Forelimb muscle (tissue), 1 donor: ENCODE measurements at regions not wholly inside any gene's neighbourhood (a gene's known extent, or its start where the extent isn't known, plus 50 kb on each side); places are given as distances from the start of the nearest gene placed in this dataset.

Experiments used
- DNase-seq: peaks from one replicate; pipeline ENCODE4 v3.0.0-alpha.2; 2013; ENCODE audit warnings: low read depth

DNA sequence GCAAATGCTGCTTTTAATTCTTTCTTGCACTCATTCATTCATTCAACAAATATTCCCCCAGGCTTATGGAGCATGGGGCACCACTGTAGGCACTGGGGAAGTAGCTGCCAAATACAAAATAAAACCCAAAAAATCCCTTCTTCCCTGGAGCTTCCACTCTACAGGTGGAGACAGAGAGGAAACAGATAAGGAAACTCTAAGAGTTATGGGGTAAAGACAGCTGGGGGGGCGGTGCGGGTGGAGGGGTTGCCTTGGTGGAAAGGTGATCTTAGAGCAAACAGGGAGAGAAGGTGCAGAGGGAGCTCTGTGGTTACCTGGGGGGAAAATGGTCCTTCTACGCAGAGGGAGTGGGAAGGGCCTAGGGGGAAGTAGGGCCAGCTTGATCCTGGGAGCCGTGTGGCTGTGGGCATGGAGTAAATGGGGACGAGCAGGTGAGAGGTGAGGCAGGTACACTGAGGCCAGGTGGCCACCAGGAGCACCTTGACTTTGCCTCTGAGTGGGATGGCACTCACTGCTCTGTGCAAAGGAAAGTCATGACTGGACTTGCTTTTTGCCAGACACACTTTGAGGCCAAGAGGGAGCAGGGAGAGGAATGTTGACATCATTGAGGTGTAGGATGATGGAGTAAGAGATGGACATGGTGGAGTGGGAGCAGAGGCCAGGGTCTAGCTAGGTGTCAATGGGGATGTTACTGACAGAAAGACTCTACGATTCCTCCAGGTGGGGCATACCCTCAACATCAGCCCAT, 152.0 kb downstream of the ETS2 start:
- no peak for DNase-seq

DNA sequence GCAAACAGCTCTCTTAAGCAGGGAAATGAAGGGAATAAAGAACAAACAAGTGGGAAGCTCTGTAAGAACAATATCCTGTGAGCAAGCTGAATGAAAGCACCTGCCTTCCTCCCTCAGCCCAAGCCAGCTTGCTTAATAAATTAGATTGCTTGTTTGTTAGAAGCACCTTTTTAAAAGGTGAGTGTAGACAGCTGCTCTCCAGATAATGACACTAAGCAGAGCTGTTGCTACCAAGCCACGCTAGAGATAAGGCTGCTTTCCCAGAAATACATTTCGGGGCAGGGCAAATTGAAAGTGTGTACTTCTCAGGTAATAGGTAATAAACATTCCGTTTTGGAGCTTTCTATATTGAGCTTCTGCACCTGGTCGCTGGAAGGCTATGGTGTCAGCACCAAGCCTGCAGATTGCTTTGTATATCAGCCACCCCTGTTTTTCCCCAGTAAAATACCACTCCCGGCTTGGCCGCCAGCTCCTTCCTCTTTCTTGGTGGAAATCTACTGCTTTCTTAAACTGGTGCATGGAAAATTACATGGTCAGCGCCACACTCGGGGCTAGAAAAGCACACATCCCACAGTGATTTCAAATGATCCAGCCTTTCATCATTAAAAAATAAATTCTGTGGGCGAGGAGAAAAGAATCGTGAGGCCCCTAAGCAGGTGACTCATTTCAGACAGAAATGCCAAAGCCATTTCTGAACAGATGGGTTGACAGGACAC, 151.3 kb downstream of the ETS2 start:
- DNase-seq: no peak

DNA sequence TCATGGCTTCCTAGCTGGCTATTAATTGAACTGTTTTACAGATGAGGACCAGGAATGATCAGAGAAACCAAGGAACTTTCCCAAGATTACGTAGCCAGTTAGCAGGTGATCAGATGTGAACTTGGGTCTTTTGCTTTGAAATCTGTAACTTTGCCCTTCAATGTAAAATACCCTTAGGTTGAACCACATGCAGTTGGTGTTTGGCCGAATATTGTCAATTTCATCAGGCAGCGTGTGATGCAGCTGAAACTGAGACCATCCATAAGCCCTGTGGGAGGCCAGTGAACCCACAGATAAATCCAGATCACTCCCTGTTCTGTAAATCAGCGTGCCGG, 150.8 kb downstream of the ETS2 start:
- DNase-seq: no peak

DNA sequence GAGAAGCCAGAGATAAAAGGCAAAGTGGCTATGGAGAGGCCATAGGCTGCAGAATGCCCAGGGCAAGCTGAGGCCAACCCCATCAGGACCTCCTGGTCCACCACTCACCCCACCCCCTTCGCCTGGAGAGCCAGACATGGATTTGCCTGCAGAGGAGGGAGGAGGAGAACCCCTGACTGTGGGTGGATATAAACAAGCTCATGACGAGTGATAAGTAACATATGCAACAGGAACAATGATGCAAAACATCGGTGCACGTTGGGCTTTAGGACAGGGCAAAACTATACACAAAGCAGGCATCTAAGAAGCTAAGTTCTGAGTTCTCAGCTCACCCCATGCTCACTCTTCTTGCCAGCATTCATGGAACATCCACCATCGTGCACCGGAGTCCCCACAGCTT, 150.3 kb downstream of the ETS2 start:
- no peak for DNase-seq

DNA sequence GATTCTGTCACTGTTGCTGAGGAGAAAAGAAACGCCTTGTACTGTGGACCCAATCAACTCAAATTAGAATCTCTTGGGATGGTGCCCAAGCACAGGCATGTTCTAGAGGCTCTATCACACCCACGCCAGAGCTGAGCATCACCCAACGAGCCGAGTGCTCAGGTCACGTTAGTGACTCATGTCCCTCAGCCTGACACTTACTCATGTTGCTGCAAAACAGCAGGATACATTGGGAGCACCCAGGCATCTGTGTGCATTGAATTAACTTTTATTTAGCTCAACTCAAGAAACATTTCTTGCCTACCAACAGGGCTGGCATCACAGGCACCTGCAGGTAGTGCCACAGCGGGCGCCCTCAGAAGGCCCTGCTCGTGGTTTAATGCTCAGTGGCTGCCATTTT, 149.8 kb downstream of the ETS2 start:
- no peak for DNase-seq

DNA sequence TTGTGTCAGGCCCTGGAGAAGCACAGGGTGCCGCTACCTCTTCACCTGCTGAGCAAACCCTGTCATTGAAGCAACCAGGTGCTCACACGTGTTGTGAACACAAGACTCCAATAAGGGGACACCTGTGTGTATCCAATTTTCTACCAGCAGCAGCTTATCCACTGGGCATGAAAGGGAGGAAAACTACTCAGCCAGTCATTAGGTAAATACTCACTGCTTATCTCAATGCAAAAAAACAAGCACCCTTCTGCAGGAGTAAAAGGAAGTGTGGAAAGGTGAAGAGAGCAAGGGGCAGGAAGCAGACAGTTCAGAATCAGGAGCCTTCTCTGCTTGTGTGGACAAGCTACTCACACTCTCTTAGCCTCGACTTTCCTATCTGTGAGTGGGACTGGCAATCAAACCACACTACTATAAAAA, 148.9 kb downstream of the ETS2 start:
- DNase-seq: no peak

DNA sequence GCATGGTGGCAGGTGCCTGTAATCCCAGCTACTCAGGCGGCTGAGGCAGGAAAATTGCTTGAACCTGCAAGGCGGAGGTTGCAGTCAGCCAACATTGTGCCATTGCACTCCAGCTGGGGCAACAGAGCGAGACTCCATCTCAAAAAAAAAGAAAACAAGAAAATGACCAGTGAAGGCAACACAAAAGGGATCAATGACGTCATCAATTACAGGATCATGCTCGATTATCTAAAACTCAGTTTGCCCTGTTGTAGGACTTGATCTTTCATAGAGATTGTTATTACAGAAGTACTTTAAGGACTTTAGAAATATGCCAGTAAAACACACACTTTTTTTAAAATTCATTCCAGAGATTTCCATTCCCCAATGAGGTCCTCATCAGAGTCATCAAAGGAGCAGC, 147.8 kb downstream of the ETS2 start:
- no peak for DNase-seq

DNA sequence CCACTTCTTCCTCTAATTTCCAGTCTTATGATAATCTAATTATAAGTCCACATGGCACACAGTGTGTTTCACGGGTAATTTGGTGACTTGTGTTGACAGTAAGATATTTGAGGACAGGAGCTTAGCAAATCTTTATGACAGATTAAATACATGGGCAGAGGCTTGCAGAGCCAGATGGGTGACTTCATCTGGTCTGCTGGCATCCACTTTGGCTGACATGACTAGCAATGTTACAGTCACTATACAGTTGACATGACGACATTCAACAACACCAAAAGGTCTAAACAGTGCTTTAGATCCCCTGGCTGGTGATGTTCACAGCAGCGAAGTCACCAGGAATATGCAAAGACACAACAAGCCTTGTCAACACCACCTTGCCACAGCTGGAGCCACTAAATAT, 147.2 kb downstream of the ETS2 start:
- no peak for DNase-seq

DNA sequence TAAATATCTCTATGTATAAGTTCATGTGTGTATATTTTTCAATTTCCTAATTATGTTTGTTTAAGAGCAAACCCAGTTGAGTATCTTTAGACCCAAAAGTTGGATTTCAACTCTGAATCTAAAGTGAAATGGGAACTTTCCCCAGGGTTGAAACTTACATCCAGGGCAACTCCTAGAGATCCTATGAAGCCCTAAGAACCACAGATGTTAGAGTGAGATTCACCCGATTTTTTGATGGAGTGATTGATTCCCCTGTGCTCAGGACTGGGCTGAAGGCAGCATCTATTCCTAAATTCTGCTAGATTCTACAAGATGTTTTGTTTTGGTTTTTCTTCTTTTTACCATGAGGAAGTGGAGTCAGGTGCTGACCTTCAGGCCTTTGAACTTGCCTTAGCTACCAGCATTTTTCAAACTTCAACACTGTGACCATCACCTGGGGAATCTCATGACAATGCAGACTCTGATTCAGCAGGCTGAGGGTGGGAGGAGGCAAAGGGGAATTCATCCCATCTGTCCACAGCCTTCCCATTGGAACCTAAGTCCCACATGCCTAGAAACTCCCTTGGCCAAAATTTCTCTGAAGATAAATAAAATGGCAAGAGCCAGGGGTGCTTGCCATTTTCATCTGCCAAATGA, 145.5 kb downstream of the ETS2 start:
- no peak for DNase-seq

DNA sequence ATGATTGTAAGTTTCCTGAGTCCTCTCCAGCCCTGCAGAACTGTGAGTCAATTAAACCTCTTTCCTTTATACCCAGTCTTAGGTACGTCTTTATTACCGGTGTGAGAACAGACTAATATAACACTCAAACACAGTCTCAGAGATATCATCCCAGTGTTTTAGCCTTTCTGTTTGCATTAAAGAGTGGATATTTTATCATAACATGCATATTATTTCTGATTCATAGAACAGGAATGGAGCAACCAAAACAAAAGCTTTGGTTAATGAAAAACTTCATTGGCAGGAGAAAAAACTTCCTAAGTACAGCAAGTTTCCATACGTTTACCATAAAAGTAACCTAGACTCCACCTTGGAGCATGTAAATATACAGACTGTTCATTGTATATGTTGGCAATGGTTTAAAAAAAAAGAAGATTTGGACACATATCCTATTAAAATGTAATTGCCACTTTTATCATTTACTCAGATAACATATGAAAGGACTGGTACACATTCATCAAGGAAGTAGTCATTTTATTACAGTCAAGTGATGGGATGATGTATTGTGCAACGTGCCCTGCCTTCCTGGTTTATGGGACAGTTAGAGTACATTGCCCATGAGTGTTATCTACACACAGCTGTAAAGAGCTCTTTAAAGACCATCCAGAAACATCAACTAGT, 144.8 kb downstream of the ETS2 start:
- DNase-seq: no peak

DNA sequence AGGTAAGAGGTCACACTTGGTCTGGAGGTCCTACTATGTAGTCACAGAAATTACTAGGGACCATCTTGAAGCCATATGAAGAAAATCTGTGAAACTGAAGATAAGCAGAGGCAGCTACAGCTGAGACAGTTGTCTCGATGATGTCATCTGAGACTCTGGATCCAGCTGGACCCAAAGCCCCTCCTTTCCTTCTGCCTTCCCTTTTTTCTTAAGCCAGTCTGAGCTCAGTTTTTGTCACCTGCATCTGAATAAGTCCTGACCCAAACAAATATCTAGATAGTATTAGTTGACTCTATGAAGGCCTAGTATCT, 143.3 kb downstream of the ETS2 start:
- DNase-seq: no peak

DNA sequence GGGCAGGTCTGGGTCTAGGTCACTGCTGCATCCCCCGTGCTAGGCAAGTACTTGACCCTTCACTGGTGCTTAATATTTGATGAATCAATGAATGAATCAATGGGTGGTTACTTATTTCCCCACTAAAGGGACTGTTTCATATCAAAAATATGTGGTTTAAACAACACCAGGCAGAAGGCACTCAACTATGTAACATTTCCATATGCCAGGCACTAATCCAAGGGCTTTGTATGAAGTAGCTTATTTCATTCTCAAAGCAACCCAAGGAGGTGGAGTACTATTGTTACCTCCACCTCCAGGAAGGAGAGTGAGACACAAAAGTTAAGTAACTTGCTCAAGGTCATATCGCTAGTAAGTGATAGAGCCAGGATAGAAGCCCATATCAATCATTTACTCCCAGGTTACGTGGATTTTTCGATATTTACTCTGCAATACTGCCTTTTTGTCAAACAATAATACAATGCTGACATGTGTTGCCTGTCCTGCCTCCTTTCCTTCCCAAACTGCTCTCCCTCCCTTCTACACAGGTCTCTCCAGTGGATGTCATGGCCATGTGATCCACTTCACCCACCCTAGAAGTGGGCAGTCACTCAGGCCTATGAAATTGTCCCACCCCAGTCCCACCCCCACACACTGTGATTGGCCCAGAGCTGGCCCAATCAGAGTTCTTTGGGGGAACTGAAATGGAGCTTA, 142.8 kb downstream of the ETS2 start:
- DNase-seq: no peak

DNA sequence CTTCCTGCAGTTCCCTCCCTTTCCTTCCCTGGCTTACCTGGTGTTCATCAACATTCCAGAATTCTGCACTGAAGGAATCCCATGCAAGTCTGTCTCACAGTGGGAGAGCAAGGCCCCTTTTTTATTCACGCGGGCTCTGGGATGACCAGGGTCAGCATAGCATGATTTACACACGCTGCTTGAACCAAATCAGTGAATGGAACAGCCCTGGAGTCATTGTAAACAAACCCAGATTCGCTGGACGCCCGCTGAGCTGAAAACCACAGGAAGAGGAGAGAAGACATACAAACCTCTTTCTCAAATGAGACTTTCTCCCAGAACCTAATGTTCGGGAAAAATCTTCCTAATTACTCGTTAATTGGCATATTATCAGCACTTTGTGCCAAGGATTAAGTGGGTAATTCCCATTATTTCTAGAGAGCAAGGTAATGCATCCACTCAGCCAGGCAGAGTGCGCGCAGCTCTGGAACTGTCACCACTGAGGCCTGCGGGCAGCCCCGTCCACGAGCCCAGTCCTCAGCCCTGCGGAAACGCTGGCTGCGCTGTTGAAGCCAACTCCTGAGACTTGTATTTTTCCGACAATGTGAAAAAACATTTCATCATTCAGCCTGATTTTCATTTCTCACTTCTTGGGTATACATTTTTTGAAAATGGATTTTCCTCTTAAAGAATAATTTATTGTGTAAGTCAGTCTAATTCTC, 140.0 kb downstream of the ETS2 start:
- no peak for DNase-seq

DNA sequence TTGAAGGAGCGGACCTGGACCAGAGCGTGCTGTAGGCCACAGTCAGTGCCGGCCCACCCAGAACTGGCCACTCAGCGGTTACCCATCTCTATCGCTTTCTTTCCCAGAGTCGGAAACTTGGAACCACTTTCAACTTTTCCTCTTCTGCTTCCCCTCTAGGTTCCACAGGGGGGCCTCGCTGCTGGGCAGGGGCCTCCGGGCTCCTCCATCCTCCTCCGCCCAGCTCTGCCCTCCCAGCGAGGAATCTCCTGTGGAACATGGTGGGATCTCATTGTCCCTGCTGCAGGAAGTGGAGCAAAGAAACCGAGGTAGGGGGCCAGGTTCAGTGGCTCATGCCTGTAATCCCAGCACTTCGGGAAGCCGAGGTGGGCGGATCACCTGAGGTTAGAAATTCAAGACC, 139.2 kb downstream of the ETS2 start:
- no peak for DNase-seq

DNA sequence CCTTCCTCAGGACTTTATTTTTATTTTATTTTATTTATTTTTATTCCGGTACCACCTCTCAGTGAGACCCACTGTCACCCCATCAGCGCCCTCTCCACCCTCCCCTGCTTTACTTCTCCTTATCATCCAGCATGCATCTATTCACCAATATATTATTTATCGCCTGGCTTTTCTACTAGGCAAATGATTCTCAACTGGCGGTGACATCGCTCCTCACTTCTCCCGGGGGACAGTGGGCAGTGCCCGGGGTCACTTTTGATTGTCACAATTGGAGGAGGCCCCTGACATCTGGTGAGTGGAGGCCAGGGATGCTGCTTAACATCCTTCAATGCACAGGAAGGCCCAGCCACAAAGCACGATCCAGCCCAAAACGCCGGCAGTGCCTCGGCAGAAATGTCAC, 138.7 kb downstream of the ETS2 start:
- DNase-seq: no peak

DNA sequence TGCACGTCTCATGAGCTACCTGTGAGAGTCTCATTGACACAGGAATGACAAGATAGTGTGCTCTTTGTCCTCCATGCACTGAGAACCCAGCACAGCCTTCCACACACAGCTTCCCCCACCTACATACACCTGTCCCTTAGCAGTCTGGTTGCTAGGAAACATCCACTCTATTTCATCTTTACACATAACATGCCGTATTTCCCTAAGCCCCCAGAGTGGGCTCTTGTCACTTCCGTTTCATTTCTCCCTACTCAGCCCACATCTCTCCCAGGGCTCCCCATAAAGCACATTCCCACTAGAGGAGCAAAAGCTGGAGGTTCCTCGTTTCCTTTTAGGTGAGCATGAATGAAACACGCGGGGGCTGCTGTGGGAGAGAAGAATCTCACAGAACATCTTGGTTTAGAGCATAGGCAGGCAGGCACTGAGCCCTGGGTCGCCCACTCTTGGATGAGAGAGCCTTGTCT, 137.1 kb downstream of the ETS2 start:
- no peak for DNase-seq

DNA sequence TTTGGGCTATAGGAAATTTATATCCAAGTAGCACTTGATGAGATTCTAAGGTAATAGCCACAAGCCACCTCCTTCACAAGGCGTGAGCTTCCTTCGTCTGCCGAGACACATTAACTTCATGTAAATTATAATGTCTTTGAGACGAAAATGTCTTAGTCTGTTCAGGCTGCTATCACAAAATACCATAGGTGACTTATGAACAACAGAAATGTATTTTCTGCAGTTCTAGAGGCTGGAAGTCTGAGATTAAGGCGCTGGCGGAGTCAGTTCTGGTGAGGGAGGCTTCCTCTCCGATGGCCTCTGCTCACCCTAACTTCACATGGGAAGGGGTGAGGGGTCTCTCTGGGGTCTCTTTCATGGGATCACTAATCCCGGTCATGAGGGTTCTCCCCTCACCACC, 133.0 kb downstream of the ETS2 start:
- DNase-seq: no peak

DNA sequence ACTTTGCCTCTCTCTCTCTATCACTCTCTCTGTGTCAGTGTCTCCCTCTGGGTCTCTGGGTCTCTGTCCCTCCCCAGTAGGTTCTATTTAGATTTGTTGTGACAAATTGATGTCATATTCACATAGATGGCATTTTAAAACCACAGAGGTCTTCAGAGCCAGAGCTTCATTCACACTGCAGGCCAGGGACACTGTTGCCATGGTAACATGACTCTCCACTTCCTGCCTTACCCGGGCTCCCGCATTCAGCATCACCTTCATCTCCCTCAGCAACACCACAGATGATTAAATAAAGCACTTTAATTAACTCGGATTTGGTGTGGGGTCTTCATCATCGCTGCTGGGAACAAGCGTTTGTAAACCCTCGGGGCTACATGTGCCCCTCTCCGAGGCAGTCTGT, 132.6 kb downstream of the ETS2 start:
- DNase-seq: no peak

DNA sequence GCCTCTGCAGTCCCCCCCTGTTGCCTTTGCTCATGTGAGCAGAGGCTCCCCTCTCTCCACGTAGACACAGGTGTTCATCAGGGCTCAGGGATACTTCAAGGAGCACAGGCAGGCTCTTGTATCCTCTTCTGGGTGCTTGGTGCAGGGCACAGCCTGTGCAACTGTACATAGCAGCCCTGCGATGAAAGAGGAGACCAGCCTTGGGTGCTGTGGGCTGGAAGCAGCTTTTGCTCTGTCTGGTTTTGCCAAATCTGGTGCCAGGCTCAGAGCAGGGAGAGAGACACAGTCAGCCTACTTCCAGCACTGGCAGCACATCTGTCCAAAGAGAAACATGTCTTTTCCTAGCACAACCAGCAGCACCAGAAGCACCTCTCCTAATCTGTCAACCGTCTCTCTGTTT, 132.1 kb downstream of the ETS2 start:
- no peak for DNase-seq

DNA sequence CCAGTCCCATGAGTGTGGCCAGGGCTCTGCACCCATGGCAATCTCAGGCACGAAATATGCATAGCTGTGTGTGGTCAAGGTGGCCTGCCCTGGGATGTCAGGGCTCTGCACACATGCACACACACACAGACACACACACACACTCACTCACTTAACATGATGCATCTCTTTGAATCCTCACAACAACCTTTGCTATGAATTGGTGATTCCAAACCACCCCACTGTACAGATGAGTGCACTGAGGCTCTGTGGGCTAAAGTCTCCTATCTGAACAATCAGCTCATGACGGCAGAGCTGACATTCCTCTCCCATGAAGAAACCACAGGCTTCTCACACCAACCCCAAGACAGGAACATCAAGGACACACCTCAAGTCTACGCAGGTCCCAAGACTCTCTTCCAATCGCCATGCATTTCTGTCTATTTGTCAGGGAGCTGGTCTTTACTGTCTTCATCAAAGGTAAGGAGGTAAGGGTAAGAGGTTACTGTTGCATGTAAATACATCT, 131.6 kb downstream of the ETS2 start:
- DNase-seq: no peak

DNA sequence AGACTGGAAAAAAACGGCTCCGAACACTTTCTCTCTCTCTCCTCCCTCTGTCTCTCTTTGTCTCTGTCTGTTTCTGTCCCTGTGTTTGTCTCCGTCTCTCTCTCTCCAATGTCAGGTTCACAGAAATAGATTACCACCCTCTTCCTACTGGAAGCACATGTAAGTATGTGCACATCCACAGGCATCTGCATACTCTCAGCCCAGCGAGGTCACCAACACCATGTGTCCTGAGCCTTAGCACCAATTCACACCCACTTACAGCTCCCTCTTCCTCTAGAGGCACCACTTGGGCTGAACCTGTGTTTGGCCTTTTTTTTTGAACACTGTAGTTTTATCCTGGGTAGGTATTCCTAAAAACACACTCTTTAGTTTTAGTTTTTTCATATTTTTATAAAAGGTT, 130.5 kb downstream of the ETS2 start:
- DNase-seq: no peak
